CD4-positive, alpha-beta T cell treated with Interleukin-15 for 1 hour (primary cell): ENCODE measurements at regions not wholly inside any gene's neighbourhood (a gene's known extent, or its start where the extent isn't known, plus 50 kb on each side); places are given as distances from the start of the nearest gene placed in this dataset.
"Not testable (repeated sequence)": the region's sequence is repeated elsewhere in the genome, so short reads cannot be mapped to it uniquely, and the experiment has no call there.

ENCODE experiments used
- DNase-seq: peaks from one replicate; pipeline ENCODE4 v3.0.0-alpha.2; 2020

- DNase-seq: no peak
Observed at GRCh38 chrX:55981603-55982002, 250.6 kb upstream of the KLF8 start.

DNA sequence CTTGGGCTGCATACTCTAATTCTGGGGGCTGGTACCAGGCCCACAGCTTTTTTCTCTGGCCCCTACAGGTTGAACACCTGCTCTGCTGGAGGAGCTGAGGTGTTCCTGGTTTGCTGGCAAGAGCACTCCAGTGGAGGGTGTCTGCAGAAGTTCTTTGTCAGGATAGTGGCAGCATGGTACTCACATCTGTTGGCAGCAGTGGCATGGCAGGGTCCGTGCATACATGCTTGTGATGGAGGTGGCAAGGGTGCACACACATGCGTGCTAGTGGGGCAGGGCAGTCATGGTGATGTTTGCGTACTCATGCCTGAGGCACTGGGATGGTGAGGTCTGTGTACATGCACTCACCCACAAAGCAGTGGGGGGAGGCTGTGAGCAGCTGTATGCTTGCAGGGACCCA, 235.5 kb upstream of the KLF8 start:
- no peak for DNase-seq

GRCh38 chrX:56000174-56000573, 232.0 kb upstream of the KLF8 start:
- DNase-seq: no peak

GRCh38 chrX:56000729-56001128, 231.4 kb upstream of the KLF8 start:
- no peak for DNase-seq

DNA sequence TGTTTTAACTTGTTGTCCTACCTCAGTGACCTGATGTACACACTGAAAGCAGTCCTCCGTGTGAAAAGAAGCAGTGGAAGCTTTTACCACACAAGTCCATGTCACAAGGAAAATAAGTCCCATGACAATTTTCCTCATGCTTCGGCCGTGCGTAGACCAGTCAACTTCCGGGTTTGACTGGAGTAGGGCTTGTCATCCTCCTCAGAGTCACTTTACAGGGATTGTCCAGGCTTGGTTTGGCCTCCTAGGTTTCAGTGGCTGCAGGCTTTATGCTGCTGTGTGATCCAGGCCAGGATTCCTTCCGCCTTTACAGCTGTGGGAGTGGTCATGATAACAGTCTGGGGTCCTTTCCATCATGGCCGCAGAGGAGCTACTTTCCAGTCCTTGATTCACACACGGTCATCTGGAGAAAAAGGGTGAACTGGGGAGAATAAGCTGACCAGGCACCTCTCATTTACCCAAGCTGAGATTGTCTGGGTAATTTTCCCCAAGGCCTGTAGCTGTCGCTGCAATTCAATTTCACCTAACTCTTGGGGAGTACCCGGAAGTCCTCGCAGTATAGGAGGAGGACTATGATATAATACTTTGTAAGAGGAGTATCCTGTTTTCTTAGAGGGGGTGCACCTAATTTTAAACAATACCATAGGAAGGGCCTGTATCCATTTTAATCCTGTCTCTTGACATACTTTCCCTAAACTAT, 206.1 kb upstream of the KLF8 start:
- DNase-seq: no peak

- no peak for DNase-seq
Observed at GRCh38 chrX:56026815-56027214, 205.3 kb upstream of the KLF8 start.

GRCh38 chrX:56029188-56029587, 203.0 kb upstream of the KLF8 start:
- DNase-seq: no peak

DNA sequence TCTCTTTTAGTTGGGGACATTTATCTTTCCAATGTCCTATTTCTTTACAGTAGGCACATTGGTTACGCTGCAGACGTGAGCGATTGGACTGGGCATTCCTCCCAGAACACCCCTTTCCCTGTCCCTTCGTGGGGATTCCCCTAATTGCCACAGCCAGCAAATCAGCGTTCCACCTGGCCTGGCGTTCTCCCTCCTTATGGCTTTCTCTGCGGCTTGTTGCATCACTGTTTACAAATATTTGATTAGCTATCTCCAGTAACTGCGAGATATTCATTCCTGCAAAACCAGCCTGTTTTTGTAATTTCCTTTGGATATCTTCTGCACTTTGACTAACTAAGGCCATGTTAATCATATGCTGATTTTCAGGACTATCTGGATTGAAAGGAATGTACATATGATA, 202.5 kb upstream of the KLF8 start:
- no peak for DNase-seq

- DNase-seq: no peak
Observed at GRCh38 chrX:56031409-56031808, 200.7 kb upstream of the KLF8 start.

- DNase-seq: no peak
Observed at GRCh38 chrX:56033495-56034180, 198.5 kb upstream of the KLF8 start.

- not testable (repeated sequence) for DNase-seq
Observed at GRCh38 chrX:56052673-56053330, 179.4 kb upstream of the KLF8 start.

DNA sequence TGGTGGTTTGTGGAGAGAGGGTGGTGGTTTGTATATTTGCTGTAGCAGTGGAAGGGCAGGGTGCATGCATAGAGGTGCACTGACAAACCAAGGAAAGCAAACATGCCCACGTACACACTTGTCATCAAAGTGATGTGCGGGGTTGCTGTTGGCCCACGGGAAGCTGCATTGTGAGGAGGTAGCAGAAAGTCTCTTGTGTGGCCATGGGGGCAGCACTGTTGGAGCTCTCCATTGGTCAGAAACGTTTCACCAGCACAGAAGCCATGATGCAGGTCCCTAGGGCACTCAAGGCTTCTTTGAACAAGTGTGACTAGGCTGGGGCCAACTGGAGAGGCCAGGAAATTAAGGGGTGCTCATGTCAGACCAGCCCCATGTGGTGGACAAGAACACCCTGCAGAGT, 174.8 kb upstream of the KLF8 start:
- DNase-seq: no peak

DNA sequence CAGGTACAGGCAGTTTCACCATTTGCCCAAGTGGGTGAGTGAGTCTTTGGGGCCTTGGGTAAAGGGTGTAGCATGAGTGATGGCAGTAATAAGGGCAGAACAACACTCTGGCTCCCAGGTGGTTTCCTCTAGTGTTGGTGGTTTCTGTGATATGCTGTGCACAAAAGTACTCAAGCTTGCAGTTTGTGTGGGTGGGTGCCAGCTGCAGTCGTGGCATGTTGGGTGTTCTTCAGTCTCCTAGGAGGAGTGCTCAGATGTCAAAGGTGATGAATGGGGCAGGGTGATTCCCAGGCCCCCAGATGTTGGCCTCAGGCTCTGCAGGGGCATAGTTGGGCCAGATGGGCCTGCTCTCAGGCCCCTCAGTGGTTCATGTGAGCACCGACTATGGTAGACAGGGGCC, 166.1 kb upstream of the KLF8 start:
- peak; percentile 48 for DNase-seq

DNA sequence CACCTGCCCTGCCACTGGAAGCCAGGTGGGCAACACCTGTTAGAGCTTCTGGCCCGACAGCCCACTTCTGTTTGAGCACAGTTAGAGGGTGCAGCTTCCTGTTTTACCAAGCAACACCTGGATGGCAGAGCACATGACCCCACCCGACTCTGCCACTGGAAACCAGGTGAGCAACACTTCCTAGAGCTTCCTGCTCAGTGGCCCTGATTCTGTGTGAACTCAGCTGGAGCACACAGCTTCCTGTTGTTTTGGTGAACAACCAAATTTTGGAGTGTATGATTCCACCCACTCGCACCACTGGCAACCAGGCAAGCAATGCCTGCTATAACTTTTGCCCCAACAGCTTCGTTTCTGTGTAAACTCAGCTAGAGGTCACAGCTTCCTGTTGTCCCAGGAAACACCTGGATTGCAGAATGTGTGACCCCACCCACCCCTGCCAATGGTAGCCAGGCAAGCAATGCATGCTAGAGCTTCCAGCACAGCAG, 163.8 kb upstream of the KLF8 start:
- DNase-seq: peak; percentile 65

DNA sequence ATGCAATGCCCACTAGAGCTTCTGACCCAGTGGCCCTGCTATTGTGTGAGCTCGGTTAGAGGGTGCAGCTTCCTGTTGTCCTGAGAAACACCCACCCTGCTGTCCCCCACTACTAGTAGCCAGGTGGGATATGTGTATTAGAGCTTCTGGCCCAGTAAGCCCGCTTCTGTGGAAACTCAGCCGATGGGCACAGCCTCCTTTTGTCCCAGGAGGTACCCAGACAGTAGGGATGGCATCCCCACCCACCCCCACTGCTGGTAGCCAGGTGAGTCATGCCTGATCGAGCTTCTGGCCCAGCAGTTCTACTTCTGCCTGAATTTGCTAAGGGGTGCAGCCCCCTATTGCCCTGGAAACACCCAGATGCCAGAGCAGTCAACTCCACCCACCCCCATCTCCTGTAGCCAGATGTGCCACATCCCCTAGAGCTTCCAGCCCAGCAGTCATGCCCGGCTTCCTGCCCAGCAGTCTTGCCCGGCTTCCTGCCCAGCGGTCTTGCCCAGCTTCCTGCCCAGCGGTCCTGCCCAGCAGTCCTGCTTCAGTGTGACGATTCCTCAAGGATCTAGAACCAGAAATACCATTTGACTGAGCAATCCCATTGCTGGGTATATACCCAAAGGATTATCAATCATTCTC, 162.7 kb upstream of the KLF8 start:
- no peak for DNase-seq

GRCh38 chrX:56089376-56089775, 142.8 kb upstream of the KLF8 start:
- no peak for DNase-seq

GRCh38 chrX:56099271-56099670, 132.9 kb upstream of the KLF8 start:
- DNase-seq: no peak

GRCh38 chrX:56107320-56107719, 124.8 kb upstream of the KLF8 start:
- no peak for DNase-seq

- no peak for DNase-seq
Observed at GRCh38 chrX:56113785-56114436, 118.2 kb upstream of the KLF8 start.

DNA sequence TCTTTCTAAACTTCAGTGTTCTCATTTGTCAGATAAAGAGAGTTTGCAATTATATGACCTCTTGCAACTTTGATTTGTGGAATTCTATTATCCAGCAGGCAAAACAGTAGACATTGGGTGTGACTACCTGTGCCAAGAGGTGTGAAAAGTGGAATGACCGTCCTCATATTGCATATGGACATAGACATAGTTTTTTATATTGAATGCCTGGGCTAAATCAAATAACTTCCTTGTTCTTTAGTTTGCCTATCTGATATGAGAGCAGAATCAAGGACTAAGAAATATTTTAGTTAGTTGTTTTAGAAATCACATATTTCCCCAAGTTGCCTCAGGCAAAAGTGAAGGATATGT, 117.7 kb upstream of the KLF8 start:
- no peak for DNase-seq

DNA sequence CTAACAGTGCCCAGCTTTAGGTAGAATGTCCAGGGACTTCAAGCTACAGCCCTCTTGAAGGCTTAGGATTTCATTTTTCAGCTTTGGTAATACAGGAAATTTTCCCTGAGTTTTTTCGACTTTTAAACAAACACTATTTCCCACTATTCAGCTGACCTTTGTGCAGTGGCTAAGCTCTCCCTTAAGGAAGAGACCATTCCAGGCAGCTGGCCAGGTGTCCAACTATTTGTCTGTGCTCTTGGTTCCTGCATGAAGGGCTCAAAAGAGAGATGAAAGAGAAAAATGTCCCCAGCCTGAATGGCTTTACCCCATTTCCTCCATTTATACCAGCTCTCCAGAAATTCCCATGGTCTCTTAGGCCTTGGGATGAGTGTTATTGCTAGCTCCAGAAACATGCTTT, 111.9 kb upstream of the KLF8 start:
- no peak for DNase-seq

DNA sequence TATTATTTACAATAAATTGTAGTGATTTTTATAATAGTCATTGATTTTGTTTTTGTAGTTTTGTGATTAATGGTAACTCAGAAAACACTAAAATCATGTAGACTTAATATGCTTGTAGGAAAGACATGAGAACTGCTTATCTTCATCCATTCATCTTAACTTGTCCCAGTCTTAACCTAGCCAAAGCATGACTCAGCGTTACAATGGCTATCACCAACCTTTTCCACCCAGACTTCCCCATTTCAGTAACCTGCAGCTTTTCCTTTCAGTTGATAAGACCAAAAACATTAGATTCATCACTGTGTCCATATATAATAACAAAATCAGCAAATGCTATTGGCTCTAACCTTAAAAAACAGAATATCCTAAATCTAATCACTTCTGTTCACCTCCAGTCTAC, 106.2 kb upstream of the KLF8 start:
- no peak for DNase-seq

DNA sequence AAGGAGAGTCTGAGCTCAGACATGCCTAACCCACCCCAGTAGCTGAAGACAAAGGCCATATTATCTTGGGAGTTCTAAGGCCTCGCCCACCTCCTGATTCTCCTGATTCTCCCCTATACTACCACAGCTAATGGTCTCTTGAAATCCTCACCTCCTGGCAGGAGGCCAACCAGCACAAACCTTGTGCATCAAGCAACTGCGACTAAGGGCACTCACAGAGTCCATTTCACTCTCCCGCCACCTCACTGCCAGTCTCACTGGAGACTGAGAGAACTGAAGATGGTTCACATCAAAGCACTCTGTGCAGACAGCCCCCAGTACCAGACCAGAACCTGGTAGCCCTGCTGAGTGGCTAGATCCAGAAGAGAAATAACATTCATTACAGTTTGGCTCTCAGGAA, 102.1 kb upstream of the KLF8 start:
- no peak for DNase-seq
